ENCODE measurements at regions not wholly inside any gene's neighbourhood (a gene's known extent, or its start where the extent isn't known, plus 50 kb on each side); places are given as distances from the start of the nearest gene placed in this dataset.
"Not testable (repeated sequence)": the region's sequence is repeated elsewhere in the genome, so short reads cannot be mapped to it uniquely, and the experiment has no call there.

- peak; percentile 10 for DNase-seq (ENCODE audit: low spot score)
These were observed 212.7 kb downstream of the CENPC start for GRCh38 chr4:67332627-67333026.

- DNase-seq (ENCODE audit: low spot score): no peak
These were observed 216.9 kb downstream of the CENPC start for GRCh38 chr4:67328393-67328792.

- no peak for DNase-seq (ENCODE audit: low spot score)
These were observed 217.4 kb downstream of the CENPC start for GRCh38 chr4:67328018-67328278.

GRCh38 chr4:67327245-67328017, 217.9 kb downstream of the CENPC start:
- peak; percentile 82 for DNase-seq (ENCODE audit: low spot score)

- DNase-seq (ENCODE audit: low spot score): no peak
These were observed 219.5 kb downstream of the CENPC start for GRCh38 chr4:67325791-67326190.

GRCh38 chr4:67320645-67321044, 224.7 kb downstream of the CENPC start:
- peak; percentile 7 for DNase-seq (ENCODE audit: low spot score)

- not testable (repeated sequence) for DNase-seq (ENCODE audit: low spot score)
These were observed 225.7 kb downstream of the CENPC start for GRCh38 chr4:67319607-67320006.

- not testable (repeated sequence) for DNase-seq (ENCODE audit: low spot score)
These were observed 244.7 kb downstream of the CENPC start for GRCh38 chr4:67300497-67301185.

- DNase-seq (ENCODE audit: low spot score): no peak
These were observed 252.7 kb downstream of the CENPC start for GRCh38 chr4:67292636-67293035.

GRCh38 chr4:67292045-67292444, 253.3 kb downstream of the CENPC start:
- DNase-seq (ENCODE audit: low spot score): no peak

- DNase-seq (ENCODE audit: low spot score): no peak
These were observed 253.7 kb downstream of the CENPC start for GRCh38 chr4:67291644-67292043.

GRCh38 chr4:67288964-67289363, 256.3 kb downstream of the CENPC start:
- no peak for DNase-seq (ENCODE audit: low spot score)

- DNase-seq (ENCODE audit: low spot score): no peak
These were observed 258.6 kb downstream of the CENPC start for GRCh38 chr4:67286724-67287123.

- DNase-seq (ENCODE audit: low spot score): no peak
These were observed 262.6 kb downstream of the CENPC start for GRCh38 chr4:67282749-67283148.

- no peak for DNase-seq (ENCODE audit: low spot score)
These were observed 270.0 kb downstream of the CENPC start for GRCh38 chr4:67275179-67275750.

- DNase-seq (ENCODE audit: low spot score): not testable (repeated sequence)
These were observed 270.6 kb downstream of the CENPC start for GRCh38 chr4:67274671-67275070.

- no peak for DNase-seq (ENCODE audit: low spot score)
These were observed 271.6 kb downstream of the CENPC start for GRCh38 chr4:67273666-67274065.

GRCh38 chr4:67261971-67262370, 283.3 kb downstream of the CENPC start:
- no peak for DNase-seq (ENCODE audit: low spot score)

GRCh38 chr4:67256388-67257043, 288.8 kb downstream of the CENPC start:
- no peak for DNase-seq (ENCODE audit: low spot score)

GRCh38 chr4:67250131-67250896, 295.0 kb downstream of the CENPC start:
- no peak for DNase-seq (ENCODE audit: low spot score)

GRCh38 chr4:67236788-67237187, 308.5 kb downstream of the CENPC start:
- DNase-seq (ENCODE audit: low spot score): no peak

GRCh38 chr4:67236318-67236717, 309.0 kb downstream of the CENPC start:
- no peak for DNase-seq (ENCODE audit: low spot score)

All from GM03348 (cell line).